ENCODE measurements at regions not wholly inside any gene's neighbourhood (a gene's known extent, or its start where the extent isn't known, plus 50 kb on each side); places are given as distances from the start of the nearest gene placed in this dataset.

- no peak overlapping the region for H3K4me3 Mint-ChIP-seq
- H3K27me3 Mint-ChIP-seq (ENCODE audit: low read depth) = no peaks in the 10 kb centered on the region
- DNase-seq = no peak
- H3K36me3 Mint-ChIP-seq (ENCODE audit: low read depth) = no peaks in the 10 kb centered on the region
- CTCF ChIA-PET = no interaction called here
- intact Hi-C loops (cut with micrococcal nuclease) = no loop called here
- no peak overlapping the region for H3K27ac Mint-ChIP-seq
- peaks cover 5% of the 10 kb centered on the region for H3K9me3 Mint-ChIP-seq
- no peaks in the 10 kb centered on the region for H3K4me1 Mint-ChIP-seq (ENCODE audit: low read depth)
These were observed 601.4 kb upstream of the CA10 start for GRCh38 chr17:52759864-52760263.

- no peak for DNase-seq
- H3K4me3 Mint-ChIP-seq = no peak overlapping the region
- H3K9me3 Mint-ChIP-seq = peaks cover 5% of the 10 kb centered on the region
- H3K27me3 Mint-ChIP-seq (ENCODE audit: low read depth) = no peaks in the 10 kb centered on the region
- no peaks in the 10 kb centered on the region for H3K4me1 Mint-ChIP-seq (ENCODE audit: low read depth)
- CTCF ChIA-PET = interaction anchor here (0.6 kb wide), 1 partner anchor 384 kb away, joined by 6 read pairs; no protein-coding TSS in a partner anchor
- intact Hi-C loops (cut with micrococcal nuclease) = no loop called here
- H3K36me3 Mint-ChIP-seq (ENCODE audit: low read depth) = no peaks in the 10 kb centered on the region
- H3K27ac Mint-ChIP-seq = no peak overlapping the region
These were observed 600.0 kb upstream of the CA10 start for GRCh38 chr17:52758481-52758880.

GRCh38 chr17:52756746-52757145, 598.2 kb upstream of the CA10 start:
- intact Hi-C loops (cut with micrococcal nuclease) = no loop called here
- no peak for DNase-seq
- peaks cover 3% of the 10 kb centered on the region for H3K9me3 Mint-ChIP-seq
- no peaks in the 10 kb centered on the region for H3K36me3 Mint-ChIP-seq (ENCODE audit: low read depth)
- H3K27ac Mint-ChIP-seq = no peak overlapping the region
- CTCF ChIA-PET = no interaction called here
- H3K4me1 Mint-ChIP-seq (ENCODE audit: low read depth) = no peaks in the 10 kb centered on the region
- no peak overlapping the region for H3K4me3 Mint-ChIP-seq
- no peaks in the 10 kb centered on the region for H3K27me3 Mint-ChIP-seq (ENCODE audit: low read depth)

GRCh38 chr17:52754838-52755237, 596.3 kb upstream of the CA10 start:
- H3K27me3 Mint-ChIP-seq (ENCODE audit: low read depth) = no peaks in the 10 kb centered on the region
- no peaks in the 10 kb centered on the region for H3K4me1 Mint-ChIP-seq (ENCODE audit: low read depth)
- peaks cover 3% of the 10 kb centered on the region for H3K9me3 Mint-ChIP-seq
- H3K36me3 Mint-ChIP-seq (ENCODE audit: low read depth) = no peaks in the 10 kb centered on the region
- H3K27ac Mint-ChIP-seq = no peak overlapping the region
- intact Hi-C loops (cut with micrococcal nuclease) = no loop called here
- CTCF ChIA-PET = no interaction called here
- no peak for DNase-seq
- no peak overlapping the region for H3K4me3 Mint-ChIP-seq

GRCh38 chr17:52751051-52751450, 592.5 kb upstream of the CA10 start:
- Mint-ChIP-seq H3K36me3 (ENCODE audit: low read depth) (no peaks in the 10 kb centered on the region), H3K27ac (no peak overlapping the region), H3K4me1 (ENCODE audit: low read depth) (no peaks in the 10 kb centered on the region), H3K27me3 (ENCODE audit: low read depth) (no peaks in the 10 kb centered on the region), H3K9me3 (peaks cover 1% of the 10 kb centered on the region), H3K4me3 (no peak overlapping the region)
- CTCF ChIA-PET = no interaction called here
- intact Hi-C loops (cut with micrococcal nuclease) = no loop called here
- DNase-seq = no peak

GRCh38 chr17:52744179-52744578, 585.7 kb upstream of the CA10 start:
- Mint-ChIP-seq H3K27me3 (ENCODE audit: low read depth) (no peaks in the 10 kb centered on the region), H3K9me3 (peaks cover 3% of the 10 kb centered on the region), H3K36me3 (ENCODE audit: low read depth) (no peaks in the 10 kb centered on the region), H3K27ac (no peak overlapping the region), H3K4me3 (no peak overlapping the region), H3K4me1 (ENCODE audit: low read depth) (no peaks in the 10 kb centered on the region)
- CTCF ChIA-PET = no interaction called here
- DNase-seq = no peak
- intact Hi-C loops (cut with micrococcal nuclease) = no loop called here

GRCh38 chr17:52740006-52740405, 581.5 kb upstream of the CA10 start:
- Mint-ChIP-seq H3K9me3 (peaks cover 1% of the 10 kb centered on the region), H3K4me1 (ENCODE audit: low read depth) (no peaks in the 10 kb centered on the region), H3K36me3 (ENCODE audit: low read depth) (no peaks in the 10 kb centered on the region), H3K4me3 (no peak overlapping the region), H3K27ac (no peak overlapping the region), H3K27me3 (ENCODE audit: low read depth) (peaks cover 2% of the 10 kb centered on the region)
- DNase-seq = no peak
- intact Hi-C loops (cut with micrococcal nuclease) = no loop called here
- CTCF ChIA-PET = no interaction called here

GRCh38 chr17:52738791-52739190, 580.3 kb upstream of the CA10 start:
- DNase-seq = no peak
- Mint-ChIP-seq H3K4me3 (no peak overlapping the region), H3K27ac (no peak overlapping the region), H3K4me1 (ENCODE audit: low read depth) (no peaks in the 10 kb centered on the region), H3K9me3 (peaks cover 1% of the 10 kb centered on the region), H3K27me3 (ENCODE audit: low read depth) (peaks cover 2% of the 10 kb centered on the region), H3K36me3 (ENCODE audit: low read depth) (no peaks in the 10 kb centered on the region)
- intact Hi-C loops (cut with micrococcal nuclease) = no loop called here
- CTCF ChIA-PET = no interaction called here

- Mint-ChIP-seq H3K27me3 (ENCODE audit: low read depth) (peaks cover 2% of the 10 kb centered on the region), H3K4me3 (no peak overlapping the region), H3K27ac (no peak overlapping the region), H3K4me1 (ENCODE audit: low read depth) (no peaks in the 10 kb centered on the region), H3K36me3 (ENCODE audit: low read depth) (no peaks in the 10 kb centered on the region), H3K9me3 (peaks cover 3% of the 10 kb centered on the region)
- DNase-seq = no peak
- intact Hi-C loops (cut with micrococcal nuclease) = no loop called here
- CTCF ChIA-PET = no interaction called here
These were observed 578.6 kb upstream of the CA10 start for GRCh38 chr17:52737071-52737470.

- H3K4me3 Mint-ChIP-seq = no peak overlapping the region
- H3K4me1 Mint-ChIP-seq (ENCODE audit: low read depth) = no peaks in the 10 kb centered on the region
- CTCF ChIA-PET = no interaction called here
- peaks cover 2% of the 10 kb centered on the region for H3K9me3 Mint-ChIP-seq
- H3K36me3 Mint-ChIP-seq (ENCODE audit: low read depth) = no peaks in the 10 kb centered on the region
- peaks cover 2% of the 10 kb centered on the region for H3K27me3 Mint-ChIP-seq (ENCODE audit: low read depth)
- intact Hi-C loops (cut with micrococcal nuclease) = no loop called here
- H3K27ac Mint-ChIP-seq = no peak overlapping the region
- no peak for DNase-seq
These were observed 574.3 kb upstream of the CA10 start for GRCh38 chr17:52732841-52733240.

- CTCF ChIA-PET = interaction anchor here (0.7 kb wide), 1 partner anchor 25 kb away, joined by 3 read pairs; no protein-coding TSS in a partner anchor
- Mint-ChIP-seq H3K36me3 (ENCODE audit: low read depth) (no peaks in the 10 kb centered on the region), H3K4me3 (no peak overlapping the region), H3K27me3 (ENCODE audit: low read depth) (no peaks in the 10 kb centered on the region), H3K9me3 (no peaks in the 10 kb centered on the region), H3K4me1 (ENCODE audit: low read depth) (no peaks in the 10 kb centered on the region), H3K27ac (no peak overlapping the region)
- intact Hi-C loops (cut with micrococcal nuclease) = no loop called here
- DNase-seq = no peak
These were observed 566.1 kb upstream of the CA10 start for GRCh38 chr17:52724578-52724977.

GRCh38 chr17:52721910-52722309, 563.4 kb upstream of the CA10 start:
- intact Hi-C loops (cut with micrococcal nuclease) = no loop called here
- no peaks in the 10 kb centered on the region for H3K4me1 Mint-ChIP-seq (ENCODE audit: low read depth)
- no peak for DNase-seq
- H3K4me3 Mint-ChIP-seq = no peak overlapping the region
- H3K27me3 Mint-ChIP-seq (ENCODE audit: low read depth) = peaks cover 2% of the 10 kb centered on the region
- CTCF ChIA-PET = no interaction called here
- H3K27ac Mint-ChIP-seq = no peak overlapping the region
- H3K36me3 Mint-ChIP-seq (ENCODE audit: low read depth) = no peaks in the 10 kb centered on the region
- no peaks in the 10 kb centered on the region for H3K9me3 Mint-ChIP-seq

GRCh38 chr17:52710363-52710901, 551.9 kb upstream of the CA10 start:
- H3K36me3 Mint-ChIP-seq (ENCODE audit: low read depth) = no peaks in the 10 kb centered on the region
- no peak overlapping the region for H3K27ac Mint-ChIP-seq
- DNase-seq = no peak
- H3K4me1 Mint-ChIP-seq (ENCODE audit: low read depth) = no peaks in the 10 kb centered on the region
- intact Hi-C loops (cut with micrococcal nuclease) = no loop called here
- H3K9me3 Mint-ChIP-seq = peaks cover 2% of the 10 kb centered on the region
- CTCF ChIA-PET = no interaction called here
- no peak overlapping the region for H3K4me3 Mint-ChIP-seq
- H3K27me3 Mint-ChIP-seq (ENCODE audit: low read depth) = peaks cover 2% of the 10 kb centered on the region

GRCh38 chr17:52709724-52710123, 551.2 kb upstream of the CA10 start:
- CTCF ChIA-PET = no interaction called here
- DNase-seq = no peak
- H3K9me3 Mint-ChIP-seq = peaks cover 2% of the 10 kb centered on the region
- no peak overlapping the region for H3K27ac Mint-ChIP-seq
- H3K4me3 Mint-ChIP-seq = no peak overlapping the region
- peaks cover 2% of the 10 kb centered on the region for H3K27me3 Mint-ChIP-seq (ENCODE audit: low read depth)
- no peaks in the 10 kb centered on the region for H3K36me3 Mint-ChIP-seq (ENCODE audit: low read depth)
- no peaks in the 10 kb centered on the region for H3K4me1 Mint-ChIP-seq (ENCODE audit: low read depth)
- intact Hi-C loops (cut with micrococcal nuclease) = no loop called here

Data from activated naive CD4-positive, alpha-beta T cell treated with anti-CD3 and anti-CD28 coated beads for 36 hours (primary cell).